B cell (primary cell): ENCODE measurements at regions not wholly inside any gene's neighbourhood (a gene's known extent, or its start where the extent isn't known, plus 50 kb on each side); places are given as distances from the start of the nearest gene placed in this dataset.

ENCODE experiments used
- ATAC-seq: fragments of 200-7000 bp; cut with Tn5 transposase; one replicate; pipeline ENCODE4 v1.10.0; 2021; ENCODE audit warnings: low read depth, mild to moderate bottlenecking, moderate number of reproducible peaks, moderate library complexity
- CTCF ChIA-PET: fragments of 350-600 bp; sonication (Branson Sonifier 250); formaldehyde crosslinking; loops from one replicate; lab custom pipeline; 2021; ENCODE audit warnings: antibody characterized with exemption, inconsistent platforms; lab: Charles Lee
- POLR2A ChIA-PET: fragments of 350-600 bp; sonication (Branson Sonifier 250); formaldehyde crosslinking; loops from one replicate; lab custom pipeline; 2021; ENCODE audit warnings: antibody characterized with exemption; lab: Charles Lee
- DNase-seq: peaks from one replicate; pipeline ENCODE4 v3.0.0; 2013
- H2AFZ ChIP-seq: 2 replicates; pipeline ENCODE4 v1.6.1; 2012; ENCODE audit warnings: mild to moderate bottlenecking, low read depth, low read length; ENCODE audit not compliant: insufficient read depth, poor library complexity, severe bottlenecking
- H3K27ac ChIP-seq, 2 donors: 1 replicate in 1 of 2; 2 replicates in 1 of 2; pipeline ENCODE4 v1.5.1; 2012 to 2013; ENCODE audit warnings: low read length in 2 of 2, mild to moderate bottlenecking in 2 of 2, moderate library complexity in 1 of 2
- H3K27me3 ChIP-seq, 4 experiments: fragments of 200-600 bp in 1 of 4; sonication (generic) in 1 of 4; replicated peaks in 1 of 4; 1 replicate in 2 of 4; 2 replicates in 2 of 4; pipeline versions ENCODE4 v1.6.1 to v1.7.0; 2013 to 2016; ENCODE audit warnings: low read length in 3 of 4, mild to moderate bottlenecking in 2 of 4, mixed read lengths in 1 of 4, moderate library complexity in 1 of 4; ENCODE audit not compliant: insufficient read depth in 4 of 4, control insufficient read depth in 3 of 4; ENCODE audit errors: control extremely low read depth in 1 of 4
- H3K36me3 ChIP-seq, 2 experiments: replicated peaks in 1 of 2; 1 replicate in 1 of 2; 2 replicates in 1 of 2; pipeline versions ENCODE4 v1.6.1 to v1.7.1; 2013; ENCODE audit warnings: low read length in 1 of 2; ENCODE audit not compliant: insufficient read depth in 2 of 2, control insufficient read depth in 1 of 2; ENCODE audit errors: control extremely low read depth in 1 of 2, extremely low read depth in 1 of 2
- H3K4me1 ChIP-seq, 2 donors: fragments of 200-600 bp in 1 of 2; sonication (generic) in 1 of 2; 1 replicate in 1 of 2; 2 replicates in 1 of 2; pipeline versions ENCODE4 v1.5.1 to v1.6.1; 2013 to 2017; ENCODE audit warnings: low read length in 2 of 2; ENCODE audit not compliant: control insufficient read depth in 2 of 2, insufficient read depth in 2 of 2
- H3K4me2 ChIP-seq: replicated peaks from 2 replicates; pipeline ENCODE3; 2012; ENCODE audit warnings: mild to moderate bottlenecking, low read depth, low read length; ENCODE audit not compliant: poor library complexity, severe bottlenecking
- H3K4me3 ChIP-seq, 5 experiments: fragments of 200-600 bp in 1 of 5; sonication (generic) in 1 of 5; 1 replicate in 3 of 5; 2 replicates in 2 of 5; pipeline versions ENCODE4 v1.5.1 to v1.7.0; 2011 to 2016; ENCODE audit warnings: low read length in 4 of 5, mild to moderate bottlenecking in 4 of 5, low read depth in 2 of 5, control low read depth in 1 of 5, moderate library complexity in 1 of 5; ENCODE audit not compliant: insufficient read depth in 1 of 5; ENCODE audit errors: control extremely low read depth in 1 of 5, extremely low read depth in 1 of 5
- H3K79me2 ChIP-seq: fragments of 200-600 bp; sonication (generic); one replicate; pipeline ENCODE4 v1.6.0; 2016; ENCODE audit warnings: low read length; ENCODE audit not compliant: control insufficient read depth, insufficient read depth
- H3K9ac ChIP-seq: fragments of 200-600 bp; sonication (generic); 2 replicates; pipeline ENCODE4 v1.6.1; 2017; ENCODE audit warnings: mild to moderate bottlenecking, low read length, moderate library complexity
- H3K9me3 ChIP-seq, 3 donors: one replicate each; pipeline versions ENCODE4 v1.6.1 to v1.7.1; 2013; ENCODE audit warnings: low read length in 2 of 3; ENCODE audit not compliant: control insufficient read depth in 2 of 3, insufficient read depth in 1 of 3; ENCODE audit errors: control extremely low read depth in 1 of 3
- H4K20me1 ChIP-seq: 2 replicates; pipeline ENCODE4 v1.6.0; 2012; ENCODE audit warnings: mild to moderate bottlenecking, low read length; ENCODE audit not compliant: insufficient read depth, control insufficient read depth, poor library complexity, severe bottlenecking
- H3K27ac Mint-ChIP-seq: one replicate; pipeline ENCODE4 v1.8.0; 2021; ENCODE audit warnings: mixed read lengths
- H3K27me3 Mint-ChIP-seq: one replicate; pipeline ENCODE4 v1.8.0; 2021; ENCODE audit warnings: mixed read lengths
- H3K4me1 Mint-ChIP-seq: one replicate; pipeline ENCODE4 v1.8.0; 2021; ENCODE audit warnings: mixed read lengths
- H3K4me3 Mint-ChIP-seq: one replicate; pipeline ENCODE4 v1.8.0; 2021; ENCODE audit warnings: mixed read lengths
- H3K9me3 Mint-ChIP-seq: one replicate; pipeline ENCODE4 v1.8.0; 2022; ENCODE audit warnings: mixed read lengths; ENCODE audit not compliant: insufficient read depth
- CTCF ChIP-seq: fragments of 200-600 bp; IDR thresholded peaks from one replicate; pipeline ENCODE4 v1.8.0; 2022; ENCODE audit warnings: antibody characterized with exemption, mild to moderate bottlenecking
- EZH2 ChIP-seq: IDR thresholded peaks from 2 replicates; pipeline ENCODE4 v1.6.1; 2012; ENCODE audit warnings: borderline replicate concordance, low read depth, mild to moderate bottlenecking, moderate library complexity, low read length; ENCODE audit not compliant: insufficient read depth, poor library complexity, severe bottlenecking
- WGBS: methylation state at CpG from one replicate; pipeline ENCODE4 v1.1.5; 2013; ENCODE audit warnings: missing lambda C conversion rate; ENCODE audit not compliant: insufficient coverage; 5-methylcytosine and 5-hydroxymethylcytosine counted together
- intact Hi-C: fragments of 100-400 bp; cut with micrococcal nuclease; formaldehyde crosslinking; loops from one replicate; pipeline ENCODE4 v1.10.0; 2022

GRCh38 chr5:89281766-89282553, 399.0 kb upstream of the MEF2C start:
- Mint-ChIP-seq H3K4me3 (no peak overlapping the region), H3K9me3 (no peaks in the 10 kb centered on the region), H3K4me1 (peaks cover 70% of the 10 kb centered on the region), H3K27me3 (no peaks in the 10 kb centered on the region), H3K27ac (peak overlapping the region; percentile 62)
- H3K36me3 ChIP-seq = no peaks in the 10 kb centered on the region
- H3K4me2 ChIP-seq = no peak overlapping the region
- H3K79me2 ChIP-seq = peaks cover 4% of the 10 kb centered on the region
- H2AFZ ChIP-seq = peak overlapping the region; percentile 43
- intact Hi-C loops = no loop called here
- no peaks in the 10 kb centered on the region for H3K27me3 ChIP-seq
- no peak overlapping the region for H3K4me3 ChIP-seq
- POLR2A ChIA-PET = interaction anchor here (0.6 kb wide), 1 partner anchor 10 kb away, joined by 3 read pairs; no protein-coding TSS in a partner anchor
- H3K9ac ChIP-seq = no peak overlapping the region
- H3K9me3 ChIP-seq = no peaks in the 10 kb centered on the region
- no peak for DNase-seq
- TF ChIP-seq EZH2 (no peak), CTCF (no peak)
- 100% methylated on average over 1 of the region's 3 CpGs for WGBS
- peaks cover 35 to 49% of the 10 kb centered on the region in 2 donors for H3K4me1 ChIP-seq
- CTCF ChIA-PET = interaction anchor here (0.7 to 2.2 kb wide), 3 partner anchors 10 to 32 kb away, joined by 3 to 6 read pairs (median 5); no protein-coding TSS in a partner anchor
- H3K27ac ChIP-seq = peak overlapping the region in 1 of 2 donors; percentile 7
- H4K20me1 ChIP-seq = no peaks in the 10 kb centered on the region
- ATAC-seq = no peak

GRCh38 chr5:89281211-89281610, 398.2 kb upstream of the MEF2C start:
- Histone ChIP-seq H4K20me1 (no peaks in the 10 kb centered on the region), H3K9ac (no peak overlapping the region), H3K4me3 (no peak overlapping the region), H2AFZ (no peak overlapping the region), H3K27ac (no peak overlapping the region), H3K4me2 (no peak overlapping the region), H3K36me3 (no peaks in the 10 kb centered on the region), H3K9me3 (no peaks in the 10 kb centered on the region), H3K27me3 (no peaks in the 10 kb centered on the region), H3K4me1 (peaks cover 40 to 54% of the 10 kb centered on the region in 2 donors), H3K79me2 (peaks cover 4% of the 10 kb centered on the region)
- 100% methylated on average over 4 of the region's 5 CpGs for whole genome bisulfite sequencing
- peaks cover 74% of the 10 kb centered on the region for H3K4me1 Mint-ChIP-seq
- no peak overlapping the region for H3K4me3 Mint-ChIP-seq
- no peaks in the 10 kb centered on the region for H3K9me3 Mint-ChIP-seq
- ChIA-PET POLR2A (no interaction called here), CTCF (interaction anchor here (1.0 to 2.2 kb wide), 2 partner anchors 10 to 33 kb away, joined by 5 to 6 read pairs; no protein-coding TSS in a partner anchor)
- no peak for TF ChIP-seq EZH2
- no peak for TF ChIP-seq CTCF
- peak overlapping the region; percentile 62 for H3K27ac Mint-ChIP-seq
- no peaks in the 10 kb centered on the region for H3K27me3 Mint-ChIP-seq
- intact Hi-C loops = no loop called here
- ATAC-seq (no peak), DNase-seq (no peak)
